ENCODE measurements at regions not wholly inside any gene's neighbourhood (a gene's known extent, or its start where the extent isn't known, plus 50 kb on each side); places are given as distances from the start of the nearest gene placed in this dataset.
"Not testable (repeated sequence)": the region's sequence is repeated elsewhere in the genome, so short reads cannot be mapped to it uniquely, and the experiment has no call there.

DNA sequence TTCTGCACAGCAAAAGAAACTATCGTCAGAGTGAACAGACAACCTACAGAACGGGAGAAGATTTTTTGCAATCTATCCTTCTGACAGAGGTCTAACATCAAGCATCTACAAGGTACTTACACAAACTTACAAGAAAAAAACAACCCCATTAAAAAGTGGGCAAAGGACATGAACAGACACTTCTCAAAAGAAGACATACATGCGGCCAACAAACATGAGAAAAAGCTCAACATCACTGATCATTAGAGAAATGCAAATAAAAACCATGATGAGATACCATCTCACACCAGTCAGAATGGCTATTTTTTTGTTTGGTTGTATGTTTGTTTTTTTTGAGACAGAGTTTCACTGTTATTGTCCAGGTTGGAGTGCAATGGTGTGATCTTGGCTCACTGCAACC, 131.5 kb upstream of the MED13 start:
- DNase-seq: not testable (repeated sequence)

DNA sequence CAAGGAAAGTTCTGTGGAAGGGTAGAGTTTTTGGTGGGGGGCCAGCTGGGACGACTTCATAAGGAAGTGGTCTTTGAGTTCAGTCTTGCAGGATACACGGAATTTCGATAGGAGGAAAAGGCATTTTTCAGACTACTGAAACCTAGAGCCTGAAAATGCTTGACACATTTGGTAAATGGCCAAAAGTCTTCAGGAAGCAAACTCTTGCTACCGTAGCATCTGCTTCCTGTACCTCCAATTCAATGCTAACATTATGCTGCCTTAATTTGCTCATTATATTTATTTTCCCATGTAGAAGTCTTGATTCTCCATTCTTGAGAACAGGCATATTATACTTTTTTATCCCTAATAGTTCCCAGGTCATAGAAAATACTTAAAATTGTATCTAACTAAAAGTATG, 129.3 kb upstream of the MED13 start:
- DNase-seq: no peak

DNA sequence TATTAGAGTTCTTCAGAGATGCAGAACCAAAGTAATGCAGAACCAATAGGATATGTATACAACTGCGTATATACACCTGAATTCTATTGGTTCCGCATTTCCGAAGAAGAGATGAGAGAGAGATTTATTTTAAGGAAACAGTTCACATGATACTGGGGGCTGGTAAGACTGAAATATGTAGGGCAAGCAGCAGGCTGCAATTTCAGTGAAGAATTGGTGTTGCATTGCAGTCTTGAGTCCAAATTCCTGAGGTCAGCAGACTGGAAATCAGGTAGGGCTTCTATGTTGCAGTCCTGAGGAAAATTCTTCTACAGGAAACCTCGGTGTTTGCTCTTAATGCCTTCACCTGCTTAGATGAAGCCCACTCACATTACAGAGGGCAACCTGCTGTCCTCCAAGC, 128.2 kb upstream of the MED13 start:
- DNase-seq: no peak

DNA sequence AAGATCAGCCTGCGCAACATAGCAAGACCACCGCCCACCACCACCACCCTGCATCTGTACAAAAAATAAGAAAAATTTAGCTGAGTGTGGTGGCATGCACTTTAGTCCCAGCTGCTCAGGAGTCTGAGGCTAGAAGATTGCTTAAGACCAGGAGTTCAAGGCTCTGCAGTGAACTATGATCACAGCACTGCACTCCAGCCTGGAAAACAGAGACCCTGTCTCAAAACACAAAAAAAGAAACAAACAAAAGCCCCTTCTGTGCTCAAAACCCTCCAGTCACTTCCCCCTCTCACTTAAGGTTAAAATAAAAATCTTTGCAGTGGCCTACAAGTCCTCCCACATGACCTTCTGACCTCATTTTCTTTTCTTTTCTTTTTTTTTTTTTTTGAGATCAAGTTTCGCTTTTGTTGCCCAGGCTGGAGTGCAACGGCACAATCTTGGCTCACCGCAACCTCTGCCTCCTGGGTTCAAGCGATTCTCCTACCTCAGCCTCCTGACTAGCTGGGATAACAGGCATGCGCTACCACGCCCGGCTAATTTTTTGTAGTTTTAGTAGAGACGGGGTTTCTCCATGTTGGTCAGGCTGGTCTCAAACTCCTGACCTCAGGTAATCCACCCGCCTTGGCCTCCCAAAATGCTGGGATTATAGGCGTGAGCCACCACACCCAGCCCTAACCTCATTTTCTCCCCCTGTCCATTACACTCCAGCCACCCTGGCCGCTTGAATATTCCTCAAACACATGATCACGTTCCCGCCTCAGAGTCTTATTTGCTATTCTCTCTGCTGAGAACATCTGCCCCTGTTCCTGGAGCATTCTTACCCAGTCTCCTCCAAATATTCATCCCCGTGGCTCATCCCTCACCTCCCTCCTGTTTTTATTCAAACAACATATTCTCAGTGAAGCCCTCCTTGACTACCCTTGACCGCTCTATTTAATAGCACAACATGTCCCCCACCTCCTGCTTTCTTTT, 126.6 kb upstream of the MED13 start:
- DNase-seq: no peak

- no peak for DNase-seq
Observed at GRCh38 chr17:62189377-62189776, 124.3 kb upstream of the MED13 start.

DNA sequence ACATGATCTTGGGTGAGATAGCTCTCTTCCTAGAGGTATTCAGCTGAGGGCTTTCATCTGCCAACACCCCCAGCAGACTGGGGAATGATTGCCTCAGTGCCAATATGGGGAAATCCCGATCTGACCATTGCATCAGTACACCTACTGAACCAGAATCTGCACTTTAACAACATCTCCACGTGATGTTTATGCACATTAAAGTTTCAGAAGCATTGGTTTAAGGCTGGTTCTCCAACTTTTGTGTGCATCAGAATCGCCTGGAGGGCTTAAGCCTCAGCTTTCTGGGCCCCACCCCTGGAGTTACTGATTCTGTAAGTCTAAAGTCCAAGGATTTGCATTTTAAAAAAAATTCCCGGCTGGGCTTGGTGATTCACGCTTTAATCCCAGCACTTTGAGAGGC, 123.6 kb upstream of the MED13 start:
- DNase-seq: peak; percentile 26

GRCh38 chr17:62187681-62188080, 122.6 kb upstream of the MED13 start:
- no peak for DNase-seq

DNA sequence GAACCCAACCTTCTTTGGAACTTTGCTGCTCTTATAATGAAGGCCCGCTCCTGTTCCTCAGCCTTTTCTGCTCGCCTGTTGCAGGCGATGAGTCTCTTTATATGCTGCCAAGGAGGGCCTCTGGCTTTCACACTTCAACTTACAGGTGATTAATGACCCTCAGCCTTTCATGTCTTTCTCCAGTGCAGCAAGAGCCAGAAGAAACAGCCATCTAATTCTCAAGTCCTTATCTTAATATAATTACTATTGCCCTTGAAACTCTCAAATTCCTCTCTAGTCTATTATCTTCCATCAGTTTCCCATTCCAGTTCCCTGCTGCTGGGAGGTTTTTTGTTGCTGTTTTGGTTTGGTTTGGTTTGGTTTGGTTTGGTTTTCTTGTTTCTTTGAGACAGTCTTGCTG, 121.8 kb upstream of the MED13 start:
- DNase-seq: no peak

- DNase-seq: no peak
Observed at GRCh38 chr17:62180772-62181171, 115.7 kb upstream of the MED13 start.

DNA sequence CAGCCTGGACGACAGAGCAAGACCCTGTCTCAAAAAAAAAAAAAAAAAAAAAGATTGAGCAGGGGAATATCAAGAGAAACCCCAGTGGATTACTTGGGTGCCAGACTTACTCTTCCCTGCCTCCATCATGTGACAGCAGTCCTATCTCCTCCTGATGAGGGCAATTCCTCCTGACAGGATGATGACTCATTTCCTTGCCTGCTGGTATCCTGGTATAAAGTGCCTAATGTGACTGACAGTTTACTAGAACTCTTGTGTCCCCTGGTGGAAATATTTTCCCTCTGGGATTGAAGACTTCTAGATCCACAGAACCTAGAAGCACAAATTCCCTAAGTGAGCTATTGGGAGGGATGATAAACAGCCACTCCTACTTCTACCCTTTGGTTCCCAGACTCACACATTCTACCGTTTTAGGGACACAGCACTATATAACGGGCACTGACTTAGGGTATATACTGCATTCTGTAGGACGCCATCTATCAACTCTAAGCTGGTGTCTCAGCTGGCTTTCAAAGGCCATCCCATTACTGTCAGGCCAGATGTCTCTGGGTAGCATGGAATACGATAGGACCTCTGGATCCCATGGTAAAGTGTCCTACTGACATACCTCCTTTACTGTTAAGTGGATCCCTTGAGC, 114.6 kb upstream of the MED13 start:
- peak; percentile 58 for DNase-seq

GRCh38 chr17:62178579-62178978, 113.5 kb upstream of the MED13 start:
- DNase-seq: peak; percentile 62

- DNase-seq: no peak
Observed at GRCh38 chr17:62172492-62173291, 107.6 kb upstream of the MED13 start.

DNA sequence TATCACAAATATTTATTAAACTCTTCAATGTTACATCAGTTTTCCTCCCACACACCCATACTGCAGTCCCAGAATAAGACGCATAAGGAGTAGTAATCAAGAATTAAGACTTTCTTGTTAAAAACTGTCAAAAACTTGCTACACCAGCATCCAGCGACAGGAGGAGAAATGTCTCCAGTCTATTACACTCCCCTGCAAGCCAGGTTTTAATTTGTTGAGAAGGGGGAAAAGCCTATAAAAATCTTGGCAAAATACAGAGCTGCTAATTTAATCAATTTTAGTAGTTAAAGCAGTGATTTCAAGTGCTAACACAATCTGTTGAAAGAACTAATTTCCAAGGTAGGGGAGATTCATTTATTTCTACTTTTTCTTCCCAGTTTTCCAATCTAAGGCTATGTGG, 102.0 kb upstream of the MED13 start:
- no peak for DNase-seq

- DNase-seq: no peak
Observed at GRCh38 chr17:62164747-62165722, 100.0 kb upstream of the MED13 start.

DNA sequence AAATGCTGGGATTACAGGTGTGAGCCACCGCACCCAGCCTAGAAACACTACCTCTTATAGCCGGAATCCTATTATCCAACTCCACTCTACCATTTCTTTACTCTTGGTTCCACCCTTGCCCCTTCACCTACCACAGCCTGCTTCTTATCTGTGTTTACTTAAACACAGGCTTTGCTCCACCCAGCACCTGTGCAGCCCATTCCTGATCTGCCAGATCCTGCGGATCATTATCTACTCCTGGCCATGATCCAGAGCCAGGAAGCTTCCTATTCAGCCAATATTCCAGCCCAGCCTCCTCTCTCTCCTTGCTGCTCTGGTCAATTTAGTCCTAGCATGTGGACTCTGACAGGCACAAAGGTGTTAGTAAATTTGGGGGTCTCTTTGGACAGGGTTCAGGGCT, 98.8 kb upstream of the MED13 start:
- no peak for DNase-seq

DNA sequence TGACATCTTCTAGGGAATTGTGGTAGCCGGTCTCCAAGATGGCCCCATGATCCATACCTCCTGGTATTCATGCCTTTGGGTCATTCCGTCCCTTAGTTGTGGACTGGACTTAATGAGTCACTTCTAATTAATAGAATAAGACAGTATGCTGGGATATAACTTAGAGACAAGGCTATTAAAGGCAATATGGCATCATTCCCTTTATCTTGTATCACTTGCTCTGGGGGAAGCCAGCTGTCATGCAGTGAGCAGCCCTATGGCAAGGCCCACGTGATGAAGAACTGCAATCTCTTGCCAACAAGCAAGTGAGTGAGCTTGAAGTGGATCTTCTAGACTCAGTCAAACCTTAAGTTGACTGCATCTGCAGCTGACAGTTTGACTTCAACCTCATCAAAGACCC, 97.8 kb upstream of the MED13 start:
- no peak for DNase-seq

- DNase-seq: no peak
Observed at GRCh38 chr17:62161405-62162148, 96.5 kb upstream of the MED13 start.

GRCh38 chr17:62160816-62161215, 95.7 kb upstream of the MED13 start:
- no peak for DNase-seq

DNA sequence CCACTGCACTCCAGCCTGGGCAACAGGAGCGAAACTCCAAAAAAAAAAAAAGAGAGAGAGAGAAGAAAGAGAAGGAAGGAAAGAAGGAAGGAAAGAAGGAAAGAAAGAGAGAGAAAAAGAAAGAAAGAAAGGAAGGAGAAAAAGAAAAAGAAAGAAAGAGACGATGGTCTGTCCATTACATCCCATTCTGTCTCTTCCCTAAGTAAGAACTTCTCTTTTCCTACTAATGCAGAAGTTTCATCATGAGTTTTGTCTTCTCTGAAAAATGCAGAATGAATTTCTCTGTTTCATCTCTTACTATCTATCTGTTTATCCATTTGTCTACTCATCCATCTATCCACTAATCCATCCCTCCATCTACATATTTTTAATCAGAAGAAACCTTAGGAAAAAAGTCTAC, 94.9 kb upstream of the MED13 start:
- DNase-seq: no peak

DNA sequence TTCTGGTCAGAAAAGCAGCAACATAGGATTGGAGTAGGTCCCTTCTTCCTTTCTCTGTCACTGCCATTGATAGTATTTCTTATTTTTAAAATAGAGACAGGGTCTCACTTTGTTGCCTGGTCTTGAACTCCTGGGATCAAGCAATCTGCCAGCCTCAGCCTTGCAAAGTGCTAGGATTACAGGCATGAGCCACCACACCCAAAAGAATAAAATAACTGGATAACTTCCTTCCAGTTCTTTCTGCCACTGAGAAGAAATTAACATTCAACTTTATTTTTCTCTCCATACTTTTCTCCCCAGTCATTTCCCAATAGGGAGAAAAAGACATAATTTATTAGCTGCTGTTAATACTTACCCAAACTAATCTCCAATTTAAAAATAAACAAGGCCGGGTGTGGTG, 91.9 kb upstream of the MED13 start:
- no peak for DNase-seq

DNA sequence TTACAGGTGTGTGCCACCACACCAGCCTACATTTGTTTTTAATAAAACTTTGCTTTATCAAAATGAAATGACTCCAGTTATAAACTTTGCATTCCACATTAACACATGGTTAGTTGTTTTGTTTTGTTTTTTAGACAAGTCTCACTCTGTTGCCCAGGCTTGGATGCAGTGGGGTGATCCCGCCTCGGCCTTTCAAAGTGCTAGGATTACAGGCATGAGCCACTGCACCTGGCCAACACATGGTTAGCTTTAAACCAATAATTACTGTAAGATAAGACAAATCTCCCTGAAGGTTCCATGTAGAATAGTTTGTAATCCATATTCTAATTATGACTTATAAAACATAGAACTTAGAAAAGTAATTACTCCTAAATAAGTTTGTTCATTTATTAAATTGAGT, 89.8 kb upstream of the MED13 start:
- DNase-seq: no peak

GRCh38 chr17:62150471-62150870, 85.4 kb upstream of the MED13 start:
- DNase-seq: no peak

Data from T1000 (cell line).